ENCODE measurements at regions not wholly inside any gene's neighbourhood (a gene's known extent, or its start where the extent isn't known, plus 50 kb on each side); places are given as distances from the start of the nearest gene placed in this dataset.

- no peak for TF ChIP-seq POLR2A (IDR thresholded peaks at IDR 0.05)
- TF ChIP-seq CTCF (IDR thresholded peaks at IDR 0.05), result no peak
- Histone ChIP-seq H3K4me3 (no peak overlapping the region), H3K36me3 (replicated peaks in 1 of 2; ENCODE audit: insufficient read depth in 1 of 2, low read depth in 2 of 2) (no peaks in the 10 kb centered on the region), H3K4me1 (peaks cover 3% of the 10 kb centered on the region), H3K27ac (no peak overlapping the region), H3K27me3 (no peaks in the 10 kb centered on the region), H3K9me3 (no peaks in the 10 kb centered on the region)
- ATAC-seq (no peak), DNase-seq (no peak)
- intact Hi-C loops (cut with DNase I), result no loop called here
- 62 to 63% methylated on average over 3 of the region's 3 CpGs for WGBS, 2 donors
These were observed 266.7 kb upstream of the HMGA2 start for GRCh38 chr12:65557438-65558181.

- H3K27ac ChIP-seq, result no peak overlapping the region
- H3K36me3 ChIP-seq (replicated peaks in 1 of 2; ENCODE audit: insufficient read depth in 1 of 2, low read depth in 2 of 2), result no peaks in the 10 kb centered on the region
- no peaks in the 10 kb centered on the region for H3K27me3 ChIP-seq
- 64 to 85% methylated on average over 2 of the region's 2 CpGs for WGBS, 2 donors
- intact Hi-C loops (cut with DNase I), result no loop called here
- DNase-seq (no peak), ATAC-seq (no peak)
- peaks cover 3% of the 10 kb centered on the region for H3K4me1 ChIP-seq
- H3K4me3 ChIP-seq, result no peak overlapping the region
- no peaks in the 10 kb centered on the region for H3K9me3 ChIP-seq
- no peak for TF ChIP-seq CTCF (IDR thresholded peaks at IDR 0.05)
- no peak for TF ChIP-seq POLR2A (IDR thresholded peaks at IDR 0.05)
These were observed 264.0 kb upstream of the HMGA2 start for GRCh38 chr12:65560286-65560685.

GRCh38 chr12:65561798-65562382 lies 262.4 kb upstream of the HMGA2 start:
- H3K4me3 ChIP-seq, result no peak overlapping the region
- peaks cover 2% of the 10 kb centered on the region for H3K4me1 ChIP-seq
- H3K27me3 ChIP-seq, result no peaks in the 10 kb centered on the region
- no peak for DNase-seq
- no peaks in the 10 kb centered on the region for H3K9me3 ChIP-seq
- TF ChIP-seq POLR2A (IDR thresholded peaks at IDR 0.05) (no peak), CTCF (IDR thresholded peaks at IDR 0.05) (no peak)
- ATAC-seq, result no peak
- intact Hi-C loops (cut with DNase I), result no loop called here
- H3K27ac ChIP-seq, result no peak overlapping the region
- H3K36me3 ChIP-seq (replicated peaks in 1 of 2; ENCODE audit: insufficient read depth in 1 of 2, low read depth in 2 of 2), result no peaks in the 10 kb centered on the region
- 62 to 67% methylated on average over 8 of the region's 8 CpGs for WGBS, 2 donors

- WGBS, 2 donors, result 35 to 45% methylated on average over 11 of the region's 11 CpGs
- DNase-seq, result no peak
- TF ChIP-seq CTCF (IDR thresholded peaks at IDR 0.05) (no peak), POLR2A (IDR thresholded peaks at IDR 0.05) (no peak)
- H3K4me1 ChIP-seq, result no peaks in the 10 kb centered on the region
- H3K27ac ChIP-seq, result no peak overlapping the region
- H3K36me3 ChIP-seq (replicated peaks in 1 of 2; ENCODE audit: insufficient read depth in 1 of 2, low read depth in 2 of 2), result no peaks in the 10 kb centered on the region
- H3K27me3 ChIP-seq, result no peaks in the 10 kb centered on the region
- no peaks in the 10 kb centered on the region for H3K9me3 ChIP-seq
- no peak for ATAC-seq
- no peak overlapping the region for H3K4me3 ChIP-seq
- intact Hi-C loops (cut with DNase I), result no loop called here
These were observed 258.4 kb upstream of the HMGA2 start for GRCh38 chr12:65565601-65566560.

Measured in body of pancreas (tissue), 4 donors.